Coronary artery (tissue), 2 donors: ENCODE measurements at regions not wholly inside any gene's neighbourhood (a gene's known extent, or its start where the extent isn't known, plus 50 kb on each side); places are given as distances from the start of the nearest gene placed in this dataset.

ENCODE experiments used
- DNase-seq: peaks from one replicate; pipeline ENCODE4 v3.0.0-alpha.2; 2017; ENCODE audit warnings: low spot score
- H3K27ac ChIP-seq, 2 donors: fragments of 200-600 bp; sonication (generic); one replicate each; pipeline ENCODE4 v1.5.1; 2016 to 2019
- H3K4me3 ChIP-seq: fragments of 200-600 bp; sonication (generic); 2 replicates; pipeline ENCODE4 v1.5.1; 2016; ENCODE audit warnings: mild to moderate bottlenecking, moderate library complexity
- TF ChIP-seq, protein P1 (sequence below): fragments of 200-600 bp; sonication (generic); IDR thresholded peaks from one replicate; pipeline ENCODE4 v1.5.1; 2019; ENCODE audit warnings: antibody characterized with exemption

DNA sequence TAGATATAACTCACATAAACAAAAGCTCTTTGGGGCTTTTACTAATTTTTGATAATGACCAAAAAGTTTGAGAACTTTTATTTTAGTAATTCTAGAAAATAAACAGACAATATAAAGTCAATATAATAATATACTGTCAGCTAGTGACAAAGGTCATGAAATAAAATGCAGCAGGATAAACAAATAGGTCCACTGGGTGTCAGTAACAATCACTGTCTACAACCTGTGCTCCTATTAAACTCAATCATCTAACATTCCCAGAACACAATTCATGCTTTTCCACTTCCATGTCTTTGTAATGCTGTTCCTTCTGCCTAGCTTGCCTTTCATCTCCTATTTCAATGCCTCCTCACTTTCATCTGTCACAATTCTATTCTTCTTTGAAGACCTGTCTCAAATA lies 186.1 kb downstream of the GIPC2 start:
- Histone ChIP-seq H3K27ac (no peak overlapping the region), H3K4me3 (no peak overlapping the region)
- no peak for DNase-seq
- TF ChIP-seq, protein P1, sequence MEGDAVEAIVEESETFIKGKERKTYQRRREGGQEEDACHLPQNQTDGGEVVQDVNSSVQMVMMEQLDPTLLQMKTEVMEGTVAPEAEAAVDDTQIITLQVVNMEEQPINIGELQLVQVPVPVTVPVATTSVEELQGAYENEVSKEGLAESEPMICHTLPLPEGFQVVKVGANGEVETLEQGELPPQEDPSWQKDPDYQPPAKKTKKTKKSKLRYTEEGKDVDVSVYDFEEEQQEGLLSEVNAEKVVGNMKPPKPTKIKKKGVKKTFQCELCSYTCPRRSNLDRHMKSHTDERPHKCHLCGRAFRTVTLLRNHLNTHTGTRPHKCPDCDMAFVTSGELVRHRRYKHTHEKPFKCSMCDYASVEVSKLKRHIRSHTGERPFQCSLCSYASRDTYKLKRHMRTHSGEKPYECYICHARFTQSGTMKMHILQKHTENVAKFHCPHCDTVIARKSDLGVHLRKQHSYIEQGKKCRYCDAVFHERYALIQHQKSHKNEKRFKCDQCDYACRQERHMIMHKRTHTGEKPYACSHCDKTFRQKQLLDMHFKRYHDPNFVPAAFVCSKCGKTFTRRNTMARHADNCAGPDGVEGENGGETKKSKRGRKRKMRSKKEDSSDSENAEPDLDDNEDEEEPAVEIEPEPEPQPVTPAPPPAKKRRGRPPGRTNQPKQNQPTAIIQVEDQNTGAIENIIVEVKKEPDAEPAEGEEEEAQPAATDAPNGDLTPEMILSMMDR: no peak

- no peak overlapping the region for H3K27ac ChIP-seq
- H3K4me3 ChIP-seq: no peak overlapping the region
- TF ChIP-seq, protein P1: no peak
- DNase-seq: no peak
Measured at GRCh38 chr1:78232630-78233029, 186.9 kb downstream of the GIPC2 start.

- TF ChIP-seq, protein P1: no peak
- Histone ChIP-seq H3K27ac (no peak overlapping the region), H3K4me3 (no peak overlapping the region)
- DNase-seq: no peak
Measured at GRCh38 chr1:78234496-78234895, 188.7 kb downstream of the GIPC2 start.

DNA sequence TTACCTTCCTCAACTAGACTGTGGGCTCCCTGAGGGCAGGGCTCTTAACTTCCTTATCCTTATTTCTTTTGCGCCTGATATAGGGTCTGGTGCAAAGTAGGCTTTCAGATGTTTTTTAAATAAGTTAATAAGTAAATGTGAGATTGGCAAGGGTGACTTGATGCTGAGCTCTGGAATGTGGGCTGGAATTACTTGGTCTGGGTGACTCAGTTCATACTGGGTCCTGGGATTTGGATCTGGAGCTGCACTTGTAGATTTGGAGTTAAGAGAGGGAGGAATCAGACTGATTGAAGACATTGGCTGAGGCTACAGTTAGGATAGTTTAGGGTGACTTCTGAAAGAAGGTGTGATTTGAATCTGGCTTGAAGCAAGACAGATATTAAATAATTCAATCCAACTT lies 190.9 kb downstream of the GIPC2 start:
- H3K27ac ChIP-seq: no peak overlapping the region
- H3K4me3 ChIP-seq: no peak overlapping the region
- DNase-seq: no peak
- TF ChIP-seq, protein P1: no peak

DNA sequence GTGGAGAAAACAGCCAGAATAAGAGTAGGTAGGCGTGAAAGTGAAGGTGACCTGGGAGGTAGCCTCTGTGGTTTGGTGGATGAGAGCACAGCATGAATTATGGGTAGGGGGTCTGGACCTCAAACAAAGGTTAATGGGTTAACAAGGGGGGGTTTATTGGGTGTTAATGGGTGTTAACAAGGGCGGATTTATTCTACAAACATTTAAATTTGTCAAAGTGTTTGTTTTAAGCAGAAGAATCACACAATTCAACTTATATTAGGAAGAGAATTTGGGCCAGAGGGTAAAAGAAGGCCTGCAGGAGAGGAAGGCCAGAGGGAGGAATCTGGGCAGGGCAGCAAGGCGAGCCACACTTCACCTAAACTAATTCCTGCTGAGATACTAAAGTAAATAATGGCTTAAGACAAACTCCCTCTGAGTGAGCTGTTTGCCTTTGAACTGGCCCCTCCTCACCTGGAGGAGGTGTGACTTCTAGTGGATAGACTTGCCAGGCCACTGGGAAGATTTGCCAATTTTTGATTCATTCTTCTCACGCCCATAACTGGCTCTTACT lies 191.7 kb downstream of the GIPC2 start:
- TF ChIP-seq, protein P1: no peak
- no peak overlapping the region for H3K27ac ChIP-seq
- DNase-seq: no peak
- no peak overlapping the region for H3K4me3 ChIP-seq

- Histone ChIP-seq H3K4me3 (no peak overlapping the region), H3K27ac (no peak overlapping the region)
- DNase-seq: no peak
- TF ChIP-seq, protein P1: no peak
Measured at GRCh38 chr1:78240191-78240590, 194.4 kb downstream of the GIPC2 start.

GRCh38 chr1:78240755-78241154 lies 195.0 kb downstream of the GIPC2 start:
- Histone ChIP-seq H3K4me3 (no peak overlapping the region), H3K27ac (no peak overlapping the region)
- TF ChIP-seq, protein P1: no peak
- no peak for DNase-seq
